NK-92 (cell line): ENCODE measurements at regions not wholly inside any gene's neighbourhood (a gene's known extent, or its start where the extent isn't known, plus 50 kb on each side); places are given as distances from the start of the nearest gene placed in this dataset.

Experiments
- DNase-seq: peaks from one replicate; lab custom pipeline; 2025; ENCODE audit not compliant: unreplicated experiment; lab: John Stamatoyannopoulos, UW

GRCh38 chr21:43304621-43305335 lies 122.2 kb downstream of the SIK1 start:
- DNase-seq = no peak

- DNase-seq = no peak
Measured at GRCh38 chr21:43304206-43304605, 122.7 kb downstream of the SIK1 start.

GRCh38 chr21:43303275-43304178 lies 123.4 kb downstream of the SIK1 start:
- DNase-seq = no peak

GRCh38 chr21:43302769-43303168 lies 124.2 kb downstream of the SIK1 start:
- DNase-seq = no peak

GRCh38 chr21:43302062-43302700 lies 124.8 kb downstream of the SIK1 start:
- no peak for DNase-seq

- DNase-seq = no peak
Measured at GRCh38 chr21:43301409-43302061, 125.4 kb downstream of the SIK1 start.

- DNase-seq = no peak
Measured at GRCh38 chr21:43300496-43301408, 126.2 kb downstream of the SIK1 start.

GRCh38 chr21:43299441-43300277 lies 127.3 kb downstream of the SIK1 start:
- no peak for DNase-seq

- no peak for DNase-seq
Measured at GRCh38 chr21:43298546-43299440, 128.1 kb downstream of the SIK1 start.

GRCh38 chr21:43297989-43298388 lies 128.9 kb downstream of the SIK1 start:
- DNase-seq = no peak

GRCh38 chr21:43297391-43297981 lies 128.7 kb downstream of the CRYAA start:
- DNase-seq = no peak

GRCh38 chr21:43295066-43295958 lies 126.5 kb downstream of the CRYAA start:
- no peak for DNase-seq

- DNase-seq = no peak
Measured at GRCh38 chr21:43294194-43294902, 125.5 kb downstream of the CRYAA start.

- DNase-seq = no peak
Measured at GRCh38 chr21:43292866-43293142, 124.0 kb downstream of the CRYAA start.

GRCh38 chr21:43292041-43292865 lies 123.4 kb downstream of the CRYAA start:
- DNase-seq = no peak
